Stomach (tissue), 8 donors: ENCODE measurements at regions not wholly inside any gene's neighbourhood (a gene's known extent, or its start where the extent isn't known, plus 50 kb on each side); places are given as distances from the start of the nearest gene placed in this dataset.

Source experiments
- DNase-seq, 2 donors: peaks; one replicate each; pipeline versions ENCODE4 v3.0.0 to v3.0.0-alpha.2; 2013 to 2019
- H3K27ac ChIP-seq, 5 donors: fragments of 200-600 bp in 4 of 5; sonication (generic) in 4 of 5; one replicate each; pipeline ENCODE4 v1.5.1; 2013 to 2019; ENCODE audit warnings: mild to moderate bottlenecking in 1 of 5, moderate library complexity in 1 of 5
- H3K27me3 ChIP-seq, 3 donors: fragments of 200-600 bp; sonication (generic); one replicate each; pipeline ENCODE4 v1.5.1; 2017 to 2019; ENCODE audit warnings: mixed run types in 1 of 3
- H3K36me3 ChIP-seq, 4 donors: fragments of 200-600 bp; sonication (generic); 1 replicate in 3 of 4; 2 replicates in 1 of 4; pipeline ENCODE4 v1.5.1; 2016 to 2019
- H3K4me1 ChIP-seq, 4 donors: fragments of 200-600 bp; sonication (generic); one replicate each; pipeline ENCODE4 v1.5.1; 2016 to 2019
- H3K4me3 ChIP-seq, 4 donors: fragments of 200-600 bp; sonication (generic) in 3 of 4; one replicate each; pipeline ENCODE4 v1.5.1; 2016 to 2019; ENCODE audit warnings: mild to moderate bottlenecking in 1 of 4
- H3K9me3 ChIP-seq, 4 donors: fragments of 200-600 bp; sonication (generic); one replicate each; pipeline ENCODE4 v1.5.1; 2016 to 2019
- CTCF ChIP-seq, 7 experiments: fragments of 450-650 bp in 4 of 7; fragments of 200-600 bp in 3 of 7; sonication (generic) in 3 of 7; IDR thresholded peaks; one replicate each; pipeline ENCODE4 v1.5.1; 2016 to 2019; ENCODE audit warnings: antibody characterized with exemption in 7 of 7, control low read depth in 2 of 7, mild to moderate bottlenecking in 1 of 7
- EP300 ChIP-seq: sonication (generic); formaldehyde crosslinking; IDR thresholded peaks from one replicate; pipeline ENCODE4 v1.6.1; 2017; ENCODE audit warnings: antibody characterized with exemption
- POLR2A ChIP-seq, 4 donors: fragments of 450-650 bp; IDR thresholded peaks; one replicate each; pipeline ENCODE4 v1.6.1; 2016; ENCODE audit warnings: antibody characterized with exemption in 4 of 4, control low read depth in 2 of 4, mild to moderate bottlenecking in 1 of 4, moderate library complexity in 1 of 4
- POLR2AphosphoS5 ChIP-seq, 3 donors: sonication (generic); formaldehyde crosslinking; IDR thresholded peaks; one replicate each; pipeline ENCODE4 v1.6.1; 2016; ENCODE audit warnings: antibody characterized with exemption in 3 of 3
- WGBS, 5 donors: extraction: QIAGEN DNeasy Blood & Tissue Kit in 3 of 5; methylation state at CpG; one replicate each; pipeline versions ENCODE4 v1.1.5 to v1.1.7; 2013 to 2018; 5-methylcytosine and 5-hydroxymethylcytosine counted together
- intact Hi-C: fragments of 100-400 bp; cut with DNase I; formaldehyde crosslinking; loops from one replicate; pipeline ENCODE4 v1.15.1; 2023; ENCODE audit warnings: low total_unique reads
- donor health status: healthy with polysubstance abuse.
- donor health status: Bipolar disorder and iron deficiency.
- donor health status: healthy.

DNA sequence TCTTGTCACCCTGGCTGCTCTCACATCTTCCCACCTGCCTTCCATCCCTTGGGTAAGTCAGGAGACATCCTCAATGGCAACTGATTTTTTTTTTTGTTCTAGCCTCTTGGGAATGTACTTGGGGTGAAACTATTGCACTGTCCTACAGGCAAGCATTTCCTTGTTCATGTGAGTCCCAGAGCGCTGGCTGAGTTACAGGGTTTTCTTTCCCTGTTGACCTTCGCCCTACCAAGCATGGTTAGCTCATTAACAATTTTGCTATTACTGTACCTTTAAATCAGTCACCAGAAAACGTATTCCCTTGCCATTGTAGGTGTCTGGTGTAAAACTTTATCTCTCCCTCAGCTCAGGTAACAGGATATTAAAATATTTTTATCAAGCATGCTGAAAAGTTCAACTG is 98.9 kb downstream of the PRLHR start:
- no peak for TF ChIP-seq POLR2AphosphoS5 (IDR thresholded peaks at IDR 0.05)
- TF ChIP-seq CTCF (IDR thresholded peaks at IDR 0.05) = no peak
- no peak for TF ChIP-seq EP300
- TF ChIP-seq POLR2A (IDR thresholded peaks at IDR 0.05) = no peak
- intact Hi-C loops = no loop called here
- Histone ChIP-seq H3K9me3 (no peaks in the 10 kb centered on the region), H3K36me3 (no peaks in the 10 kb centered on the region), H3K4me1 (no peaks in the 10 kb centered on the region), H3K27me3 (no peaks in the 10 kb centered on the region), H3K27ac (no peak overlapping the region), H3K4me3 (no peak overlapping the region)
- DNase-seq = no peak
- WGBS, 5 donors = 39 to 48% (median 44%) methylated on average over 3 of the region's 3 CpGs

GRCh38 chr10:118495499-118495898 is 99.9 kb downstream of the PRLHR start:
- no peaks in the 10 kb centered on the region for H3K4me1 ChIP-seq
- H3K9me3 ChIP-seq = no peaks in the 10 kb centered on the region
- H3K36me3 ChIP-seq = no peaks in the 10 kb centered on the region
- no peak for DNase-seq
- no peak overlapping the region for H3K27ac ChIP-seq
- no peak overlapping the region for H3K4me3 ChIP-seq
- TF ChIP-seq CTCF (IDR thresholded peaks at IDR 0.05) = no peak
- TF ChIP-seq EP300 = no peak
- no peak for TF ChIP-seq POLR2A (IDR thresholded peaks at IDR 0.05)
- TF ChIP-seq POLR2AphosphoS5 (IDR thresholded peaks at IDR 0.05) = no peak
- no peaks in the 10 kb centered on the region for H3K27me3 ChIP-seq
- 74 to 88% (median 82%) methylated on average over 2 of the region's 2 CpGs for WGBS, 5 donors
- intact Hi-C loops = no loop called here

DNA sequence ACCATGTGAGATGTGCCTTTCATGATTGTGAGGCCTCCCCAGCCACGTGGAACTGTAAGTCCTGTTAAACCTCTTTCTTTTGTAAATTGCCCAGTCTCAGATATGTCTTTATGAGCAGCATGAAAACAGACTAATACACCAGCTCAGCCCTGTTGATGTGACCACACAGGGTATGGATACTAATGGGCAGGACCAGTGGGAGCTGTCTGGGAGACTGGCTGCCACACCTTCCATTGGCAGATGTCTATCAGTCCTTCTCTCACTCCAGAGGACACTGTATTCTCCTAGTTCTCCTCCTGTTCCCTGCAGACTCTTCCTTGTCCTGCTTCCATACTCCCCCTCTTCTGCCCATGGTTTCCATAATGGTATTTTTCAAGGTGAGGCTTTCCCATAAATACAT is 104.4 kb downstream of the PRLHR start:
- H3K4me3 ChIP-seq = no peak overlapping the region
- H3K4me1 ChIP-seq = no peaks in the 10 kb centered on the region
- no peak for DNase-seq
- no peaks in the 10 kb centered on the region for H3K27me3 ChIP-seq
- TF ChIP-seq EP300 = no peak
- no peak for TF ChIP-seq CTCF (IDR thresholded peaks at IDR 0.05)
- TF ChIP-seq POLR2A (IDR thresholded peaks at IDR 0.05) = no peak
- no peak for TF ChIP-seq POLR2AphosphoS5 (IDR thresholded peaks at IDR 0.05)
- peaks cover 0 to 4% (median 0%) of the 10 kb centered on the region in 4 donors for H3K9me3 ChIP-seq
- no peak overlapping the region for H3K27ac ChIP-seq
- WGBS, 5 donors = 22 to 54% (median 43%) methylated on average over 1 of the region's 1 CpG
- intact Hi-C loops = no loop called here
- no peaks in the 10 kb centered on the region for H3K36me3 ChIP-seq

GRCh38 chr10:118488710-118489497 is 106.5 kb downstream of the PRLHR start:
- Histone ChIP-seq H3K9me3 (peaks cover 0 to 4% (median 0%) of the 10 kb centered on the region in 4 donors), H3K27me3 (peaks cover 0 to 4% (median 0%) of the 10 kb centered on the region in 3 donors), H3K36me3 (no peaks in the 10 kb centered on the region), H3K4me1 (no peaks in the 10 kb centered on the region), H3K4me3 (no peak overlapping the region), H3K27ac (no peak overlapping the region)
- TF ChIP-seq CTCF (IDR thresholded peaks at IDR 0.05) (no peak), POLR2A (IDR thresholded peaks at IDR 0.05) (no peak), POLR2AphosphoS5 (IDR thresholded peaks at IDR 0.05) (no peak), EP300 (no peak)
- intact Hi-C loops = no loop called here
- DNase-seq = no peak
- 70 to 77% (median 72%) methylated on average over 7 of the region's 7 CpGs for WGBS, 5 donors
